ENCODE measurements at regions not wholly inside any gene's neighbourhood (a gene's known extent, or its start where the extent isn't known, plus 50 kb on each side); places are given as distances from the start of the nearest gene placed in this dataset.

GRCh38 chr1:81606656-81607055, 194.1 kb upstream of the ADGRL2 start:
- intact Hi-C loops (cut with DNase I): no loop called here
- H3K4me3 ChIP-seq: no peak overlapping the region
- TF ChIP-seq EP300 (IDR thresholded peaks at IDR 0.05) (no peak), POLR2AphosphoS5 (IDR thresholded peaks at IDR 0.05) (no peak), POLR2A (IDR thresholded peaks at IDR 0.05) (no peak)
- TF ChIP-seq, protein P1, sequence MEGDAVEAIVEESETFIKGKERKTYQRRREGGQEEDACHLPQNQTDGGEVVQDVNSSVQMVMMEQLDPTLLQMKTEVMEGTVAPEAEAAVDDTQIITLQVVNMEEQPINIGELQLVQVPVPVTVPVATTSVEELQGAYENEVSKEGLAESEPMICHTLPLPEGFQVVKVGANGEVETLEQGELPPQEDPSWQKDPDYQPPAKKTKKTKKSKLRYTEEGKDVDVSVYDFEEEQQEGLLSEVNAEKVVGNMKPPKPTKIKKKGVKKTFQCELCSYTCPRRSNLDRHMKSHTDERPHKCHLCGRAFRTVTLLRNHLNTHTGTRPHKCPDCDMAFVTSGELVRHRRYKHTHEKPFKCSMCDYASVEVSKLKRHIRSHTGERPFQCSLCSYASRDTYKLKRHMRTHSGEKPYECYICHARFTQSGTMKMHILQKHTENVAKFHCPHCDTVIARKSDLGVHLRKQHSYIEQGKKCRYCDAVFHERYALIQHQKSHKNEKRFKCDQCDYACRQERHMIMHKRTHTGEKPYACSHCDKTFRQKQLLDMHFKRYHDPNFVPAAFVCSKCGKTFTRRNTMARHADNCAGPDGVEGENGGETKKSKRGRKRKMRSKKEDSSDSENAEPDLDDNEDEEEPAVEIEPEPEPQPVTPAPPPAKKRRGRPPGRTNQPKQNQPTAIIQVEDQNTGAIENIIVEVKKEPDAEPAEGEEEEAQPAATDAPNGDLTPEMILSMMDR (IDR thresholded peaks at IDR 0.05): no peak
- H3K27me3 ChIP-seq: no peaks in the 10 kb centered on the region
- no peaks in the 10 kb centered on the region for H3K4me1 ChIP-seq
- no peaks in the 10 kb centered on the region for H3K36me3 ChIP-seq
- H3K9me3 ChIP-seq: peaks cover 0 to under 1% (median 0%) of the 10 kb centered on the region in 4 donors
- WGBS, 2 donors: 44 to 67% methylated on average over 5 of the region's 5 CpGs
- no peak for DNase-seq
- H3K27ac ChIP-seq: no peak overlapping the region

DNA sequence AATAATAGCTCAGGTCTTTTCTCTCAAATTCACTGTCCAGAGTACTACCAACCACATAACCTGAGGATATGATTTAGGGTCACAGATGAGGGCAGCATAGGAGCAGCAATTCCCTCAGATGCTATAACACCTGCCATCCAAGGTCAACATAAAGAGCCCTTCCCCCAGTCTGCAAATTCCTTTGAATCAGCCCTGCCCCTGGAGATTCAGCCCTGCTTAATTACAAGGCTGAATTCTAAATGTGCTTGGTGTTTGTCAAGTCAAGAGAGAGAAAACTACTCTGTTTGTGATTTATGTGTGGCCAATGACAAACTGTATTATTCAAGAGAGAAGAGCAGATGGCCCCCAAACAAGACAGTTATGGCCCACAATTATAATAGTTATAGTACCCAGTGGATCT, 195.7 kb upstream of the ADGRL2 start:
- H3K27me3 ChIP-seq: no peaks in the 10 kb centered on the region

GRCh38 chr1:81600878-81601622, 199.7 kb upstream of the ADGRL2 start:
- H3K9me3 ChIP-seq: no peaks in the 10 kb centered on the region
- intact Hi-C loops (cut with DNase I): no loop called here
- H3K4me1 ChIP-seq: no peaks in the 10 kb centered on the region
- no peak overlapping the region for H3K4me3 ChIP-seq
- WGBS, 2 donors: 88 to 92% methylated on average over 3 of the region's 3 CpGs
- TF ChIP-seq POLR2AphosphoS5 (IDR thresholded peaks at IDR 0.05) (no peak), POLR2A (IDR thresholded peaks at IDR 0.05) (no peak), EP300 (IDR thresholded peaks at IDR 0.05) (no peak)
- TF ChIP-seq, protein P1 (IDR thresholded peaks at IDR 0.05): no peak
- H3K27me3 ChIP-seq: no peaks in the 10 kb centered on the region
- no peak for DNase-seq
- no peak overlapping the region for H3K27ac ChIP-seq
- H3K36me3 ChIP-seq: no peaks in the 10 kb centered on the region

More for the DNA sequence above, 195.7 kb upstream of the ADGRL2 start:
- Histone ChIP-seq H3K27ac (no peak overlapping the region), H3K36me3 (no peaks in the 10 kb centered on the region), H3K4me1 (no peaks in the 10 kb centered on the region), H3K9me3 (no peaks in the 10 kb centered on the region), H3K4me3 (no peak overlapping the region)
- intact Hi-C loops (cut with DNase I): no loop called here
- TF ChIP-seq, protein P1 (IDR thresholded peaks at IDR 0.05): no peak
- TF ChIP-seq POLR2AphosphoS5 (IDR thresholded peaks at IDR 0.05) (no peak), POLR2A (IDR thresholded peaks at IDR 0.05) (no peak), EP300 (IDR thresholded peaks at IDR 0.05) (no peak)
- no peak for DNase-seq

GRCh38 chr1:81600363-81600762, 200.4 kb upstream of the ADGRL2 start:
- Histone ChIP-seq H3K4me1 (no peaks in the 10 kb centered on the region), H3K9me3 (no peaks in the 10 kb centered on the region), H3K4me3 (no peak overlapping the region), H3K36me3 (no peaks in the 10 kb centered on the region), H3K27me3 (no peaks in the 10 kb centered on the region), H3K27ac (no peak overlapping the region)
- WGBS, 2 donors: 91 to 92% methylated on average over 1 of the region's 1 CpG
- no peak for TF ChIP-seq POLR2AphosphoS5 (IDR thresholded peaks at IDR 0.05)
- no peak for TF ChIP-seq EP300 (IDR thresholded peaks at IDR 0.05)
- TF ChIP-seq, protein P1 (IDR thresholded peaks at IDR 0.05): no peak
- TF ChIP-seq POLR2A (IDR thresholded peaks at IDR 0.05): no peak
- intact Hi-C loops (cut with DNase I): no loop called here
- no peak for DNase-seq

DNA sequence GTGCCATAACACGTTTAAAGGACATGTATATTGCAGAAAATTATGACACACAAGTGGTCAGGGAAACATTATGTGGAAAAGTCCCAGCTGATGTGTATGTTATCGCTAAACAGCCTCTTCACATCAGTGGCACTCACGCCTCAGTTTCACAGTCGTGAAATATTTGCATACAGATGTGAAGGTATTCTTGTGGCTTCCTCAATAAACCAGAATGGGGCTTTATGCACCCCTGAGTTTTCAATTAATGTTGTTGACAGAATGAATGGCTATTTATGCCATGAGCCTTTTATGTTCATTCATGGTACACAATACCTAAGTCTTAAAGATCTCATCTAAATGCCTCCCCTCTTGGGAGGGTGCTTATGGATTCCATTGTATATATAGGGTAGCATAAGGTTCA, 202.1 kb upstream of the ADGRL2 start:
- Histone ChIP-seq H3K27me3 (no peaks in the 10 kb centered on the region), H3K36me3 (no peaks in the 10 kb centered on the region), H3K27ac (no peak overlapping the region), H3K4me3 (no peak overlapping the region), H3K4me1 (no peaks in the 10 kb centered on the region), H3K9me3 (no peaks in the 10 kb centered on the region)
- WGBS, 2 donors: 82 to 83% methylated on average over 4 of the region's 4 CpGs
- TF ChIP-seq POLR2A (IDR thresholded peaks at IDR 0.05): no peak
- TF ChIP-seq EP300 (IDR thresholded peaks at IDR 0.05): no peak
- no peak for TF ChIP-seq POLR2AphosphoS5 (IDR thresholded peaks at IDR 0.05)
- TF ChIP-seq, protein P1 (IDR thresholded peaks at IDR 0.05): no peak
- no peak for DNase-seq
- intact Hi-C loops (cut with DNase I): no loop called here

All from sigmoid colon (tissue), 6 donors.